ENCODE measurements at regions not wholly inside any gene's neighbourhood (a gene's known extent, or its start where the extent isn't known, plus 50 kb on each side); places are given as distances from the start of the nearest gene placed in this dataset.

- no peak for TF ChIP-seq CTCF (IDR thresholded peaks at IDR 0.05; ENCODE audit: low read depth, low read length)
- Histone ChIP-seq H3K27me3 (ENCODE audit: insufficient read depth, low read depth, severe bottlenecking) (peaks cover 8% of the 10 kb centered on the region), H3K4me3 (ENCODE audit: low read depth, low read length) (peak overlapping the region; percentile 80), H3K36me3 (no peaks in the 10 kb centered on the region), H3K9me3 (ENCODE audit: severe bottlenecking) (peaks cover 2% of the 10 kb centered on the region), H3K27ac (no peak overlapping the region)
- DNase-seq, result no peak
Observed at GRCh38 chr9:110047232-110047954, 160.6 kb downstream of the C9orf152 start.

- TF ChIP-seq CTCF (IDR thresholded peaks at IDR 0.05; ENCODE audit: low read depth, low read length), result no peak
- H3K4me3 ChIP-seq (ENCODE audit: low read depth, low read length), result peak overlapping the region; percentile 80
- peaks cover 2% of the 10 kb centered on the region for H3K9me3 ChIP-seq (ENCODE audit: severe bottlenecking)
- H3K27me3 ChIP-seq (ENCODE audit: insufficient read depth, low read depth, severe bottlenecking), result peaks cover 8% of the 10 kb centered on the region
- H3K36me3 ChIP-seq, result no peaks in the 10 kb centered on the region
- peak; percentile 55 for DNase-seq
- H3K27ac ChIP-seq, result peak overlapping the region; percentile 10; the same call in 1 of the 2 replicates
Observed at GRCh38 chr9:110047955-110048402, 160.0 kb downstream of the C9orf152 start.

- peak; percentile 88 for DNase-seq
- peak overlapping the region; percentile 10; the same call in 1 of the 2 replicates for H3K27ac ChIP-seq
- H3K4me3 ChIP-seq (ENCODE audit: low read depth, low read length), result peak overlapping the region; percentile 80
- H3K9me3 ChIP-seq (ENCODE audit: severe bottlenecking), result peaks cover 2% of the 10 kb centered on the region
- no peaks in the 10 kb centered on the region for H3K36me3 ChIP-seq
- peaks cover 8% of the 10 kb centered on the region for H3K27me3 ChIP-seq (ENCODE audit: insufficient read depth, low read depth, severe bottlenecking)
- TF ChIP-seq CTCF (IDR thresholded peaks at IDR 0.05; ENCODE audit: low read depth, low read length), result no peak
Observed at GRCh38 chr9:110048403-110048975, 159.5 kb downstream of the C9orf152 start.

GRCh38 chr9:110048976-110049698 is 158.8 kb downstream of the C9orf152 start:
- Histone ChIP-seq H3K27me3 (ENCODE audit: insufficient read depth, low read depth, severe bottlenecking) (peaks cover 8% of the 10 kb centered on the region), H3K9me3 (ENCODE audit: severe bottlenecking) (no peaks in the 10 kb centered on the region), H3K36me3 (no peaks in the 10 kb centered on the region), H3K4me3 (ENCODE audit: low read depth, low read length) (peak overlapping the region; percentile 80), H3K27ac (no peak overlapping the region)
- no peak for TF ChIP-seq CTCF (IDR thresholded peaks at IDR 0.05; ENCODE audit: low read depth, low read length)
- DNase-seq, result peak; percentile 30

GRCh38 chr9:110049699-110050450 is 158.1 kb downstream of the C9orf152 start:
- Histone ChIP-seq H3K27ac (no peak overlapping the region), H3K27me3 (ENCODE audit: insufficient read depth, low read depth, severe bottlenecking) (peaks cover 8% of the 10 kb centered on the region), H3K36me3 (no peaks in the 10 kb centered on the region), H3K4me3 (ENCODE audit: low read depth, low read length) (peak overlapping the region; percentile 80), H3K9me3 (ENCODE audit: severe bottlenecking) (no peaks in the 10 kb centered on the region)
- peak; percentile 33 for DNase-seq
- no peak for TF ChIP-seq CTCF (IDR thresholded peaks at IDR 0.05; ENCODE audit: low read depth, low read length)
